Rectal smooth muscle tissue (tissue), 1 donor: ENCODE measurements at regions not wholly inside any gene's neighbourhood (a gene's known extent, or its start where the extent isn't known, plus 50 kb on each side); places are given as distances from the start of the nearest gene placed in this dataset.

Experiments
- H3K27ac ChIP-seq: one replicate; pipeline ENCODE4 v1.7.0; 2013; ENCODE audit warnings: low read depth, low read length, inconsistent platforms
- H3K27me3 ChIP-seq: one replicate; pipeline ENCODE4 v1.7.0; 2013; ENCODE audit warnings: low read length; ENCODE audit not compliant: control insufficient read depth, insufficient read depth
- H3K36me3 ChIP-seq: one replicate; pipeline ENCODE4 v1.7.0; 2013; ENCODE audit warnings: low read length; ENCODE audit not compliant: control insufficient read depth, insufficient read depth
- H3K4me1 ChIP-seq: one replicate; pipeline ENCODE4 v1.7.0; 2013; ENCODE audit warnings: low read length; ENCODE audit not compliant: control insufficient read depth, insufficient read depth
- H3K4me3 ChIP-seq: one replicate; pipeline ENCODE4 v1.7.0; 2013; ENCODE audit warnings: low read length
- H3K9ac ChIP-seq: one replicate; pipeline ENCODE4 v1.7.0; 2013; ENCODE audit warnings: low read length

DNA sequence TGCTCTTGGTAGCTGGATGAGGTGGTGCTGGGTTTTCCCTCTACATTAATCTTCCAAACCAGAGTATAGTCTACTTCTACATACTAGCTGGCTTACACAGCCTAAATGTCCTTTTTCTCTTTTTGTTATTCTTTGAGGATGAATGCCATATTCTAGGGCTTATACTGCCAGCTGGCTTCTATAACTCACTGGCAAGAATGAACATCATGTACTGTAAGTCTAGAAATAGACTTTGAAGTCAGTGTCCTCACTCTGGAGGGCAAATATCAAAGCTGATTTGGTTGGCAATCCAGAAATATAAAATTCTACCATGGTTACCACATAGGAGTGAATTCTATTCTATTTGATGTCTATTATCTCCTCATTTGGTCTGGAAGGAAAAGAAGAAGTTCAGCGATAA lies 251.7 kb upstream of the TYRP1 start:
- Histone ChIP-seq H3K4me1 (no peaks in the 10 kb centered on the region), H3K9ac (no peak overlapping the region), H3K36me3 (no peaks in the 10 kb centered on the region), H3K27ac (no peak overlapping the region), H3K4me3 (no peak overlapping the region), H3K27me3 (no peaks in the 10 kb centered on the region)

GRCh38 chr9:12448246-12448645 lies 244.9 kb upstream of the TYRP1 start:
- Histone ChIP-seq H3K4me1 (no peaks in the 10 kb centered on the region), H3K9ac (no peak overlapping the region), H3K36me3 (no peaks in the 10 kb centered on the region), H3K27ac (no peak overlapping the region), H3K27me3 (no peaks in the 10 kb centered on the region), H3K4me3 (no peak overlapping the region)

DNA sequence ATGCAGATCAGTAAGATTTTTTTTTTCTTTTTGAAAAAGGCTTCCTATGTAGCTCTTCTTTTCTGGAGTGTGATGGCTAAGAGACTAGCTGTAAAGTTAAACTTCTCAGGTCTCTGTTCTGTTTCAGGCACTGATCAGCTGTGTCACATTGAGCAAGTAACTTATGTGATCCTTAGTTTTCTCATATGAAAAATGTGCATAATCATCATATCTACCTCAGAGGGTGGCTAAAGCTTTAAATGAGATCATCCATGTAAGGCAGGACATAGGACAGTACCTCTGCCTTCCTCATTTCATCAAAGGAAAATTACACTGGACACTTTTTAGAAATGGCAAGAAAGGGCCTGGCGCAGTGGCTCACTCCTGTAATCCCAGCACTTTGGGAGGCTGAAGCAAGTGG lies 235.9 kb upstream of the TYRP1 start:
- Histone ChIP-seq H3K4me3 (no peak overlapping the region), H3K27ac (no peak overlapping the region), H3K27me3 (no peaks in the 10 kb centered on the region), H3K4me1 (no peaks in the 10 kb centered on the region), H3K9ac (no peak overlapping the region), H3K36me3 (no peaks in the 10 kb centered on the region)

DNA sequence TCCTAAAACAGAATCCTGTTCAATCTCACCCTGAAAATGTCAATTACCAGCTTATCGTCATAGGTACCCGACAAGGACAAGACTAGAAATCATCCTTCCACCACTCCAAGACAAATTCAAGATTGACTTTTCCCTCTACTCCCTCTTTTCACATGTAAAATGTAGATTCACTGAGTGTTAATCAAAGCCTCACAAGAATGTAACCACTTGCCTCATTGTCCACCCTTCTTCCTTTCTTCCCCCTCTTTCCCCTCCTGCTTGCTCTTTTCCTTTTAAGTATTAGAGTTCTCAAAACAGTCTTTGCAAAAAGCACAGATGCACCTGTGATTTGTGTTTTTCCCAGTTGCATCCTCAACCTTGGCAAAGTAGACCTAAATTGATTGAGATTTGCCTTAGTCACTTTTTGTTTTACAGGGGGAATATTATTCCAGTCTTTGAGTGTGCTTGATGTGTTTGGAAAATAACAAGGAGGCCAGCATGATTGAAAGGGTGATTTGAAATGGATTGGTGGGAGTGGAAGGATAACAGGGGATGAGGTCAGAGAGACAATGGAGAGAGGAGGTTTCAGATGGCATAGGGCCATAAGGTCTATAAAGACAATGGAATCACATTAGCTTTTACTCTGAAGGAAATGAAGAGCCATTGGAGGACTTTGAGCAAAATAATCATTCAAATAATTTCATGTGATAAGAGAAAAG lies 231.3 kb upstream of the TYRP1 start:
- H3K4me3 ChIP-seq: no peak overlapping the region
- H3K27me3 ChIP-seq: no peaks in the 10 kb centered on the region
- H3K4me1 ChIP-seq: no peaks in the 10 kb centered on the region
- no peak overlapping the region for H3K9ac ChIP-seq
- no peaks in the 10 kb centered on the region for H3K36me3 ChIP-seq
- no peak overlapping the region for H3K27ac ChIP-seq

GRCh38 chr9:12462861-12463260 lies 230.3 kb upstream of the TYRP1 start:
- Histone ChIP-seq H3K27ac (no peak overlapping the region), H3K4me3 (no peak overlapping the region), H3K36me3 (no peaks in the 10 kb centered on the region), H3K4me1 (no peaks in the 10 kb centered on the region), H3K27me3 (no peaks in the 10 kb centered on the region), H3K9ac (no peak overlapping the region)

GRCh38 chr9:12463641-12464040 lies 229.5 kb upstream of the TYRP1 start:
- no peak overlapping the region for H3K4me3 ChIP-seq
- no peak overlapping the region for H3K27ac ChIP-seq
- no peaks in the 10 kb centered on the region for H3K36me3 ChIP-seq
- no peak overlapping the region for H3K9ac ChIP-seq
- H3K27me3 ChIP-seq: no peaks in the 10 kb centered on the region
- no peaks in the 10 kb centered on the region for H3K4me1 ChIP-seq

DNA sequence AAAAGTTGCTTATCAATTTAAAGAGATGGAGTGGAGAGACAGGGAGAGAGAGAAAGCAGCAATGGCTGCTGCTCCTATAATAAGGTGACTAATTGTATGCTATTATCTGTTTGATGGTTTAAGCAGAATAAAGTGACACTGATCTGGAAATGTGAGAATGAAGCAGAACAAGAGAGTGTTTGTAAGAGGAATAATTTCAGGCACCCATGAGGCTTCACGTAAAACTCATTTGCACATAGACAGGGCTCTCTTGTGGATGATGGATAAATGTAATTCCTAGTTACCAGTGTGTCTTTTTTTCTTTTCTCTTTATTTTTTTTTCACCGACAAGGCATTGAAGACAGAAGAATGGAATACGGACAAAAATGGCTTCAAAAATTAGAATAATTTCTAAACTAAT lies 228.8 kb upstream of the TYRP1 start:
- Histone ChIP-seq H3K27ac (no peak overlapping the region), H3K9ac (no peak overlapping the region), H3K4me3 (no peak overlapping the region), H3K4me1 (no peaks in the 10 kb centered on the region), H3K36me3 (no peaks in the 10 kb centered on the region), H3K27me3 (no peaks in the 10 kb centered on the region)

DNA sequence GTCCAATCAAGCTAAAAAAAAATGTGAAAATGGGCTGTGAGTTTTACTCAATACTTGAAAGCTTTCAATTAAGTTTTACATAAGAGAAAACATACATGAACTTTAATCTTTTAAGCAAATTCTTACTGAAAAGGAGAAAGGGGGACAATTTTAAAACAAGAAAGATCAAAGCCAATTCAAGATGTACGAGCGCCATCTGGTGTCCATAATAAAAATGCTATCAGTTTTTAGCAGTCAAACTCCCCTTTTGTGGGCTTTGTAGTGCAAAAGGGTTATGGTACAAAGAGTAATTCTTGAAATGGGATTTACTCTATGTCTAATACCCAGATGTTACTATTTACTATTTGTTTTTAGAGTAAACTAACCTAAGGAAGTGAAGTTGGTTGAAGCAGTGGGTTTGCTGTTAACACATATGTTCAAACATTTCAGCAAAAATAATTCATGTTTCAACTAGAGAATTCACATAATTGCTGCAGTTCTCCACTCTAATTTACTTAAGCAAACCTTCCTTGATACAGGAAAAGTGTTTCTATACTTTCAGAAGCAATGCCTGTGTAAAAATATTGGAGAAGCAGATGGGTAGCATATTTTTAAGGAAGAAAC lies 228.2 kb upstream of the TYRP1 start:
- Histone ChIP-seq H3K36me3 (no peaks in the 10 kb centered on the region), H3K4me3 (no peak overlapping the region), H3K27ac (no peak overlapping the region), H3K27me3 (no peaks in the 10 kb centered on the region), H3K4me1 (no peaks in the 10 kb centered on the region), H3K9ac (no peak overlapping the region)

- Histone ChIP-seq H3K27me3 (no peaks in the 10 kb centered on the region), H3K4me1 (no peaks in the 10 kb centered on the region), H3K4me3 (no peak overlapping the region), H3K36me3 (no peaks in the 10 kb centered on the region), H3K27ac (no peak overlapping the region), H3K9ac (no peak overlapping the region)
Measured at GRCh38 chr9:12469084-12469483, 224.1 kb upstream of the TYRP1 start.

DNA sequence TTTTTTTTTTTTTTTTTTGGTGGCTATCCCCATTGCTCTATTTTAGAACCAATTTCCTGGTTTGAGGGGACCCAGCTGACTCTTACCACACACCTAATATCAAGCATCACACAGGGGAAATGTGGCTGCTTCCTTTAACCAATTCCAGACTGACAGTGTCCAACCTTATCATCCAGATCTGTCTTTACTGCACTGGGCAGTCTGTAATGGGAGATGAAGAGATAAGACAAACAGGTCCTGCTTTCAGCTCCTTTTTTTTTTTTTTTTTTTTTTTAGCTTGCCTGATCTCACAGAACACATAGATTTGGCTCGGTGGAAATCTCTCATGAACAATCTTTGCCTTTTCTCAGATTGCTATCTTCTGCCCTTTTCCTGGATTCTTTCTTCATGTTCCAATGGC lies 198.8 kb upstream of the TYRP1 start:
- Histone ChIP-seq H3K4me3 (no peak overlapping the region), H3K4me1 (no peaks in the 10 kb centered on the region), H3K27me3 (no peaks in the 10 kb centered on the region), H3K36me3 (no peaks in the 10 kb centered on the region), H3K27ac (no peak overlapping the region), H3K9ac (no peak overlapping the region)

DNA sequence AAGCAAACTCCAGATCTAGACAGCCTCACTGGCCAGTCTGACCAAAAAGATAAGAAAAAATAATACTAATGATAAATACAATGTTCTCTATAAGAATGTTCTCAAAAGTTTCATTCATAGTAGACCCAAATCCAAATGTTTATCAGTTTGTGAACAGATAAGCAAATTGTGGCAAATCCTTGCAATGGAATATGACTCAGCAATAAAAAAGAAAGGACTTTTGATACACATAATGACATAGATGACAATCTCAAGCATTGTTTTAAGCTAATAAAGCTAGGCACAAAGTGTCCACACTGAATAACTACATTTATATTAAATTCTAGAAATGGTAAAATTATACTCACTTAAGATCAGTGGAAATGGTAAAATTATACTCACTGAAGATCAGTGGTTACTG lies 195.4 kb upstream of the TYRP1 start:
- H3K27ac ChIP-seq: no peak overlapping the region
- no peaks in the 10 kb centered on the region for H3K36me3 ChIP-seq
- no peaks in the 10 kb centered on the region for H3K27me3 ChIP-seq
- no peaks in the 10 kb centered on the region for H3K4me1 ChIP-seq
- H3K4me3 ChIP-seq: no peak overlapping the region
- no peak overlapping the region for H3K9ac ChIP-seq

DNA sequence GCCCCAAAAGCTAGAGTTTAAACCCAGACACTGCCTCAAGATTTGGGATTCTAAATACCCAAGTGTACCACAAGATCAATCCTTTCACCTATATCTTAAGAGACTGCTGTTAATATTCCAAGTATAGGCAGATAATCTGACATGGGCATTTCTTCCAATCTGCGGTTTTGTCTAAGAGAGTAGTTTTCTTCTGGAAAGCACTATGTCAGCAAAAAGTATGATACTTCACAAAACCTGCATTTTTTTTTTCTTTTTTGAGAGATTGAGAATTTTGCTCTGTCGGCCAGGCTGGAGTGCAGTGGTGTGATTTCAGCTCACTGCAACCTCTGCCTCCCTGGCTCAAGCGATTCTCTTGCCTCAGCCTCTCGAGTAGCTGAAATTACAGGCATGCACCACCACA lies 190.7 kb upstream of the TYRP1 start:
- H3K36me3 ChIP-seq: no peaks in the 10 kb centered on the region
- no peak overlapping the region for H3K9ac ChIP-seq
- no peak overlapping the region for H3K27ac ChIP-seq
- no peaks in the 10 kb centered on the region for H3K27me3 ChIP-seq
- no peaks in the 10 kb centered on the region for H3K4me1 ChIP-seq
- H3K4me3 ChIP-seq: no peak overlapping the region

DNA sequence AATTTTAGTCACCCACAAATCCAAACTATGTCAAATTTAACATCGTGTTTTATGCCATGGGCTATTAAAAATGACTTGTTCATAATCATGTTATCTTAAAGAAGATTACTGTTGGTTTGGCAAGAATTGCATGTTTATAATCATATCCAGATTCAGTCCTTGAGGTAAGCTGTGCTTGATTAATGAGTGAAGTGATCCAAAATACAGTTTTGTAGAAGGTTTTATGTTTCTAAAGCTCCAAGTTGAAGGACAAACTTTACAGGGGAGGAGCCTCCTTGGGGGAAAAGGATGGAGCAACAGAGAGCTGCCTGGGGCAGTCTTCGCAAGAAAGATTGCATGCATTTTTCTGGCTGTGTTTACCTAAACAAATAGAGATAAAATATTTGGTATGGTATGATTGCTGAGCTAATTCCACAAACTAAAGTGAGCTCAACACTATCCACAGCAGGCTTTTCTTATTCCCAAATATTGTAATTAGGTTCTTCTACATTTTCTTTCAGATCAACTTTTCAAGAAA lies 189.5 kb upstream of the TYRP1 start:
- H3K9ac ChIP-seq: no peak overlapping the region
- H3K27me3 ChIP-seq: no peaks in the 10 kb centered on the region
- no peaks in the 10 kb centered on the region for H3K36me3 ChIP-seq
- no peak overlapping the region for H3K27ac ChIP-seq
- no peaks in the 10 kb centered on the region for H3K4me1 ChIP-seq
- H3K4me3 ChIP-seq: no peak overlapping the region
